Kidney epithelial cell (primary cell): ENCODE measurements at regions not wholly inside any gene's neighbourhood (a gene's known extent, or its start where the extent isn't known, plus 50 kb on each side); places are given as distances from the start of the nearest gene placed in this dataset.

ENCODE experiments used
- DNase-seq: peaks from one replicate; pipeline ENCODE4 v3.0.0-alpha.2; 2010; ENCODE audit warnings: low read depth
- H3K27me3 ChIP-seq: 2 replicates; pipeline ENCODE4 v1.6.0; 2011; ENCODE audit warnings: low read length; ENCODE audit not compliant: control insufficient read depth, insufficient read depth
- H3K36me3 ChIP-seq: 2 replicates; pipeline ENCODE4 v1.5.1; 2011; ENCODE audit warnings: low read length; ENCODE audit not compliant: control insufficient read depth, insufficient read depth
- H3K4me3 ChIP-seq: 2 replicates; pipeline ENCODE4 v1.5.1; 2011; ENCODE audit warnings: low read depth, mild to moderate bottlenecking, control low read depth, low read length
- CTCF ChIP-seq: IDR thresholded peaks from 2 replicates; pipeline ENCODE4 v1.5.1; 2011; ENCODE audit warnings: mild to moderate bottlenecking, moderate library complexity, low read length, control low read depth, inconsistent platforms; ENCODE audit not compliant: insufficient read depth, poor library complexity, severe bottlenecking

GRCh38 chr6:111997078-111997852, 56.6 kb upstream of the CCN6 start:
- H3K36me3 ChIP-seq, result no peaks in the 10 kb centered on the region
- no peak for DNase-seq
- no peak overlapping the region for H3K4me3 ChIP-seq
- no peaks in the 10 kb centered on the region for H3K27me3 ChIP-seq
- TF ChIP-seq CTCF, result peak; percentile 84

GRCh38 chr6:111997853-111998208, 56.1 kb upstream of the CCN6 start:
- no peak for TF ChIP-seq CTCF
- DNase-seq, result no peak
- Histone ChIP-seq H3K36me3 (no peaks in the 10 kb centered on the region), H3K4me3 (no peak overlapping the region), H3K27me3 (no peaks in the 10 kb centered on the region)

GRCh38 chr6:112002307-112002706, 51.6 kb upstream of the CCN6 start:
- no peak for DNase-seq
- H3K4me3 ChIP-seq, result no peak overlapping the region
- H3K36me3 ChIP-seq, result no peaks in the 10 kb centered on the region
- no peak for TF ChIP-seq CTCF
- no peaks in the 10 kb centered on the region for H3K27me3 ChIP-seq
